ENCODE measurements at regions not wholly inside any gene's neighbourhood (a gene's known extent, or its start where the extent isn't known, plus 50 kb on each side); places are given as distances from the start of the nearest gene placed in this dataset.

GRCh38 chr3:189394599-189395121, 222.9 kb downstream of the TPRG1 start (continued):
- no peak for TF ChIP-seq NR2C1 (IDR thresholded peaks at IDR 0.05)
- TF ChIP-seq USF1 (IDR thresholded peaks at IDR 0.05; ENCODE audit: borderline replicate concordance, extremely low read length, insufficient read depth, low read depth, low read length): no peak
- TF ChIP-seq TCF12 (IDR thresholded peaks at IDR 0.05; ENCODE audit: low read depth, low read length): peak; percentile 63; the same call in 1 of the 2 replicates
- TF ChIP-seq IKZF1 (conservative IDR thresholded peaks at IDR 0.05): peak; percentile 80
- no peak for TF ChIP-seq SUPT20H (IDR thresholded peaks at IDR 0.05; ENCODE audit: borderline replicate concordance, control insufficient read depth, low read depth, low read length)
- no peak for TF ChIP-seq RBBP5 (conservative IDR thresholded peaks at IDR 0.05)
- TF ChIP-seq FOXK2 (IDR thresholded peaks at IDR 0.05): no peak
- TF ChIP-seq YBX1 (IDR thresholded peaks at IDR 0.05): no peak
- TF ChIP-seq CREB1 (IDR thresholded peaks at IDR 0.05; ENCODE audit: low read depth): no peak
- no peak for TF ChIP-seq ASH2L (IDR thresholded peaks at IDR 0.05; ENCODE audit: borderline replicate concordance, low read depth)
- no peak for TF ChIP-seq RAD51 (IDR thresholded peaks at IDR 0.05)
- no peak for TF ChIP-seq ESRRA (IDR thresholded peaks at IDR 0.05; ENCODE audit: low read length)
- no peak for TF ChIP-seq MAX (IDR thresholded peaks at IDR 0.05; ENCODE audit: low read depth, low read length)
- TF ChIP-seq USF2 (IDR thresholded peaks at IDR 0.05; ENCODE audit: borderline replicate concordance, low read depth, low read length): no peak
- no peak for TF ChIP-seq HSF1 (IDR thresholded peaks at IDR 0.05; ENCODE audit: low read depth, low read length)
- TF ChIP-seq GATAD2B (conservative IDR thresholded peaks at IDR 0.05; ENCODE audit: low read depth): no peak
- no peak for TF ChIP-seq ZNF207 (IDR thresholded peaks at IDR 0.05; ENCODE audit: borderline replicate concordance)
- no peak for TF ChIP-seq ZSCAN29 (IDR thresholded peaks at IDR 0.05)
- no peak for TF ChIP-seq LARP7 (IDR thresholded peaks at IDR 0.05)
- TF ChIP-seq PKNOX1 (IDR thresholded peaks at IDR 0.05): no peak
- TF ChIP-seq ETV6 (conservative IDR thresholded peaks at IDR 0.05 in 1 of 2, IDR thresholded peaks at IDR 0.05 in 1 of 2; ENCODE audit: borderline replicate concordance in 1 of 2, low read depth in 1 of 2): peak in 1 of 2 experiments; percentile 83; a peak in 2 of 4 replicates
- TF ChIP-seq BCLAF1 (IDR thresholded peaks at IDR 0.05): no peak
- TF ChIP-seq KLF5 (IDR thresholded peaks at IDR 0.05; ENCODE audit: partially characterized antibody): no peak
- TF ChIP-seq MYC (IDR thresholded peaks at IDR 0.05; ENCODE audit: insufficient read depth, insufficient read length, insufficient replicate concordance, low read length, severe bottlenecking): no peak
- no peak for TF ChIP-seq ZNF384 (IDR thresholded peaks at IDR 0.05; ENCODE audit: borderline replicate concordance, low read depth, low read length)

Measured in GM12878 (cell line).